ENCODE measurements at regions not wholly inside any gene's neighbourhood (a gene's known extent, or its start where the extent isn't known, plus 50 kb on each side); places are given as distances from the start of the nearest gene placed in this dataset.

- H3K4me1 Mint-ChIP-seq (ENCODE audit: unreplicated experiment): peaks cover 27% of the 10 kb centered on the region
- DNase-seq (ENCODE audit: extremely low spot score, unreplicated experiment): no peak
- H3K9me3 Mint-ChIP-seq: peaks cover 8% of the 10 kb centered on the region
- H3K27me3 Mint-ChIP-seq: peaks cover 3% of the 10 kb centered on the region
- H3K4me3 Mint-ChIP-seq: no peak overlapping the region
- no peak overlapping the region for H3K27ac Mint-ChIP-seq
- peaks cover 7% of the 10 kb centered on the region for H3K36me3 Mint-ChIP-seq
- TF ChIP-seq CTCF (conservative IDR thresholded peaks at IDR 0.05): no peak
Observed at GRCh38 chr18:61954096-61954746, 61.4 kb upstream of the RNF152 start.

- DNase-seq (ENCODE audit: extremely low spot score, unreplicated experiment): no peak
- TF ChIP-seq CTCF (conservative IDR thresholded peaks at IDR 0.05): no peak
- Mint-ChIP-seq H3K27ac (no peak overlapping the region), H3K4me3 (no peak overlapping the region), H3K4me1 (ENCODE audit: unreplicated experiment) (peaks cover 33% of the 10 kb centered on the region), H3K36me3 (peaks cover 7% of the 10 kb centered on the region), H3K27me3 (peaks cover 3% of the 10 kb centered on the region), H3K9me3 (peaks cover 8% of the 10 kb centered on the region)
Observed at GRCh38 chr18:61953641-61954040, 60.8 kb upstream of the RNF152 start.

- H3K4me1 Mint-ChIP-seq (ENCODE audit: unreplicated experiment): peaks cover 38% of the 10 kb centered on the region
- no peak for TF ChIP-seq CTCF (conservative IDR thresholded peaks at IDR 0.05)
- peaks cover 3% of the 10 kb centered on the region for H3K36me3 Mint-ChIP-seq
- peak overlapping the region; percentile 53 for H3K4me3 Mint-ChIP-seq
- H3K9me3 Mint-ChIP-seq: peaks cover 4% of the 10 kb centered on the region
- H3K27me3 Mint-ChIP-seq: peaks cover 3% of the 10 kb centered on the region
- DNase-seq (ENCODE audit: extremely low spot score, unreplicated experiment): no peak
- no peak overlapping the region for H3K27ac Mint-ChIP-seq
Observed at GRCh38 chr18:61953161-61953560, 60.4 kb upstream of the RNF152 start.

GRCh38 chr18:61951396-61951795 is 58.6 kb upstream of the RNF152 start:
- TF ChIP-seq CTCF (conservative IDR thresholded peaks at IDR 0.05): no peak
- Mint-ChIP-seq H3K27ac (no peak overlapping the region), H3K4me1 (ENCODE audit: unreplicated experiment) (peaks cover 51% of the 10 kb centered on the region), H3K4me3 (no peak overlapping the region), H3K27me3 (peaks cover 3% of the 10 kb centered on the region), H3K9me3 (no peaks in the 10 kb centered on the region), H3K36me3 (no peaks in the 10 kb centered on the region)
- DNase-seq (ENCODE audit: extremely low spot score, unreplicated experiment): no peak

- Mint-ChIP-seq H3K27ac (peak overlapping the region; percentile 61), H3K36me3 (no peaks in the 10 kb centered on the region), H3K9me3 (no peaks in the 10 kb centered on the region), H3K4me3 (no peak overlapping the region), H3K4me1 (ENCODE audit: unreplicated experiment) (peaks cover 54% of the 10 kb centered on the region), H3K27me3 (peaks cover 3% of the 10 kb centered on the region)
- no peak for DNase-seq (ENCODE audit: extremely low spot score, unreplicated experiment)
- no peak for TF ChIP-seq CTCF (conservative IDR thresholded peaks at IDR 0.05)
Observed at GRCh38 chr18:61950371-61950770, 57.6 kb upstream of the RNF152 start.
